K562 (cell line): ENCODE measurements at regions not wholly inside any gene's neighbourhood (a gene's known extent, or its start where the extent isn't known, plus 50 kb on each side); places are given as distances from the start of the nearest gene placed in this dataset.

Experiments
- BHLHE40 ChIP-seq: IDR thresholded peaks from 2 replicates; pipeline ENCODE4 v1.6.1; 2011; ENCODE audit warnings: low read length, improper control_type of control experiment
- NRF1 ChIP-seq, 2 experiments: fragments of 450-650 bp; IDR thresholded peaks in 1 of 2; conservative IDR thresholded peaks in 1 of 2; 2 replicates each; pipeline ENCODE4 v1.6.1; 2014; ENCODE audit warnings: mild to moderate bottlenecking in 2 of 2
- RFX5 ChIP-seq: IDR thresholded peaks from 2 replicates; pipeline ENCODE4 v1.6.1; 2011; ENCODE audit warnings: low read depth, mild to moderate bottlenecking, improper control_type of control experiment, low read length
- SNRNP70 ChIP-seq: fragments of 200-400 bp; formaldehyde crosslinking; optimal IDR thresholded peaks from 2 replicates; pipeline ENCODE3; 2017; ENCODE audit warnings: low read depth, low read length
- ZNF76 ChIP-seq: fragments of 250-450 bp; sonication (Bioruptor Pico); IDR thresholded peaks from 2 replicates; pipeline ENCODE4 v1.4.0; 2020; ENCODE audit warnings: mild to moderate bottlenecking, moderate library complexity, borderline replicate concordance
- TF ChIP-seq, protein P1 (sequence below), 3 experiments: IDR thresholded peaks in 2 of 3; conservative IDR thresholded peaks in 1 of 3; 2 replicates each; pipeline ENCODE4 v1.5.1; 2011 to 2012; ENCODE audit warnings: low read length in 3 of 3, mild to moderate bottlenecking in 3 of 3, control low read depth in 2 of 3, improper control_type of control experiment in 1 of 3, inconsistent platforms in 1 of 3, low read depth in 1 of 3, mixed read lengths in 1 of 3, moderate library complexity in 1 of 3; ENCODE audit not compliant: insufficient read depth in 2 of 3

DNA sequence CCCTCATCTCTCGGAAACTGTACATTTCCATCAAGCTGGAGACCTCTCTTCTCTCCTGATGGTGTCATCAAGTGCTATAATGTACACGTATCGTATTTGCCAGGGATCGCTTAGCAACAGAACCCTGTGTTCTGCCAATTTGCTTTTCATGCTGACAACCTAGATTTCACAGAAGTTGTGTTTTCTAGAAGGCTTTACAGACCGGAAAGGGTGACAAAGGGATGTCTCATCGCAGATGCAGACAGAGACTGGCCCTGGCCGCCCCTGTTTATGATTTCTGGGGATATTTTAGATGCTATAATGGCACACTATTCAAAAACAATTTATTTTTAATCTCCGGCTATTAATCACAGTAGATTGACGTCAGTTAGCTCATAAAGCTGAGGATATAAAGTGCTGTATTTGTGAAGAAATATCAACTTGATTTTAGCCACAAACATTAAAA is 291.4 kb downstream of the IRS2 start:
- TF ChIP-seq SNRNP70 (no peak), ZNF76 (CRISPR knock-in tag) (no peak), RFX5 (no peak), BHLHE40 (no peak), NRF1 (conservative IDR thresholded peaks at IDR 0.05 in 1 of 2, IDR thresholded peaks at IDR 0.05 in 1 of 2) (no peak)
- TF ChIP-seq, protein P1, sequence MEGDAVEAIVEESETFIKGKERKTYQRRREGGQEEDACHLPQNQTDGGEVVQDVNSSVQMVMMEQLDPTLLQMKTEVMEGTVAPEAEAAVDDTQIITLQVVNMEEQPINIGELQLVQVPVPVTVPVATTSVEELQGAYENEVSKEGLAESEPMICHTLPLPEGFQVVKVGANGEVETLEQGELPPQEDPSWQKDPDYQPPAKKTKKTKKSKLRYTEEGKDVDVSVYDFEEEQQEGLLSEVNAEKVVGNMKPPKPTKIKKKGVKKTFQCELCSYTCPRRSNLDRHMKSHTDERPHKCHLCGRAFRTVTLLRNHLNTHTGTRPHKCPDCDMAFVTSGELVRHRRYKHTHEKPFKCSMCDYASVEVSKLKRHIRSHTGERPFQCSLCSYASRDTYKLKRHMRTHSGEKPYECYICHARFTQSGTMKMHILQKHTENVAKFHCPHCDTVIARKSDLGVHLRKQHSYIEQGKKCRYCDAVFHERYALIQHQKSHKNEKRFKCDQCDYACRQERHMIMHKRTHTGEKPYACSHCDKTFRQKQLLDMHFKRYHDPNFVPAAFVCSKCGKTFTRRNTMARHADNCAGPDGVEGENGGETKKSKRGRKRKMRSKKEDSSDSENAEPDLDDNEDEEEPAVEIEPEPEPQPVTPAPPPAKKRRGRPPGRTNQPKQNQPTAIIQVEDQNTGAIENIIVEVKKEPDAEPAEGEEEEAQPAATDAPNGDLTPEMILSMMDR (IDR thresholded peaks at IDR 0.05 in 2 of 3, conservative IDR thresholded peaks at IDR 0.05 in 1 of 3; ENCODE audit: insufficient read depth in 2 of 3, low read depth in 1 of 3, low read length in 3 of 3) = no peak
